ENCODE measurements at regions not wholly inside any gene's neighbourhood (a gene's known extent, or its start where the extent isn't known, plus 50 kb on each side); places are given as distances from the start of the nearest gene placed in this dataset.

DNA sequence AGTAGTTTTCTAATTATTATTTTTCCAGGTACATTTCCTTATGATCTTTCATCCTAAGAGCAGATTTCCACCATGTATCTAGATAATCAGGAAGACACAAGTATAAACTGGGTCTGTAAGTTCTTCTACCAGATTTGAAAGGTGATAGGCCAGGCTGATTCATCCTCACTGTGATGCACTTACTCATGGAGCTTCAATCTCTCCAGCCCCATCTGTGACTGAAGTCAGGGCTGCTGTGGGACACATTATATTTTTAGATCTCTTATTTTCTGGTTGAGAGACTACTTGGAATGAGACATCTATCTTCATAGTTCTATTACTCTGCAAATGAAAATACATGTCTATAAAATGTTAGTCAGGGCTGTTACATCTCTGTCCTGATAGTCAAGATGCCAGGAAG lies 85.5 kb upstream of the SLC25A13 start:
- no peak for DNase-seq

DNA sequence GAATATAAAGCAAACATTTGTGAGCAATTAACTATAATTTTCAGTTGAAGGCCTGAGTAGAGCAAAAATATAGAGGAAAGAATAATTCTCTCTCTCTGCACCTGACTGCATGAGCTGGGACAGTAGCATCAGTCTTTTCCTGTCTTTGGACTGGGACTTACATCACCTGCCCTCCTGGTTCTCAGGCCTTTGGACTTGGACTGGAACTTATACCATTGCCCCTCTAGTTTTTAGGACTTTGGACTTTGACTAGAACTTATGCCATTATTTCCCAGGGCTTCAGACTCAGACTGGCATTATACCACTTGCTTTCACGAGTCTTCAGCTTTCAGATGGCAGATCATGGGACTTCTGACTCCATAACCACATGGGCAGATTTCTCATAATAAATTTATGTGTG lies 81.0 kb upstream of the SLC25A13 start:
- DNase-seq = no peak

DNA sequence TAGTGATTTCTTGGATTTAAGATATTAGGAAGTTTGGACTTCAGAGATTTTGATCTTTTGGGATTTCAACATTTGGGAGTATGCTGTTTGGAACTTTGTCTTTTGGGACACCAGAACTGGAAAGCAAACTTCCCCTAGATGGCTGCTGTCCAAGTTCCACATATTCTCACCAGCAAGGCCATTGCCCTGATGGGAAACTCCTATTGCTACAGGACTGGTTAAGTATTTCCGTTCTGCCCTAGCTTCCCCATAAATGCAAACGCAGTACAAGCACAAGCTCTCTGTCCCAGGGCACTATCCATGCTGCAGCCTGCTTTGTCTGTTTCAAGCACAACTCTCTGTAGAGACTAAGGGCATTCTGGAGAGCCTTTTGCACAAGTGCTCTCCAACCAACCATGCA lies 79.3 kb upstream of the SLC25A13 start:
- DNase-seq = no peak

DNA sequence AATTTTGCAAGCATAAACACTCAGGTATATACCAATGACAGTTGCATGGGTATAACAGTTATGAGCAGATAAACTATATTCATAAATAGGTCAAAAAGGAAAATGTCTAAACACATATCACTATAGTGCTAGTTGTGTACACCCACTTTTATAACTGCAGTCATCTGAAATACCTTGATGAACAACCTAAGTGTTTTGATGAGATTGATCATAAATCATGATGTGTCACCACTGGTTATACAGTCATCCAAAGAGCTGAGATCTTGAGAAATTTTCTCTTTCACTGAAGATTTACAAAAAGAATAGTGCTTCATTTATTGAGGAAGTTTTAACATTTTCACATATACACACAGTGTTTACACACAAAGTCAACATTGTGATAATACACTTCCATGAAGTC lies 78.6 kb upstream of the SLC25A13 start:
- no peak for DNase-seq

DNA sequence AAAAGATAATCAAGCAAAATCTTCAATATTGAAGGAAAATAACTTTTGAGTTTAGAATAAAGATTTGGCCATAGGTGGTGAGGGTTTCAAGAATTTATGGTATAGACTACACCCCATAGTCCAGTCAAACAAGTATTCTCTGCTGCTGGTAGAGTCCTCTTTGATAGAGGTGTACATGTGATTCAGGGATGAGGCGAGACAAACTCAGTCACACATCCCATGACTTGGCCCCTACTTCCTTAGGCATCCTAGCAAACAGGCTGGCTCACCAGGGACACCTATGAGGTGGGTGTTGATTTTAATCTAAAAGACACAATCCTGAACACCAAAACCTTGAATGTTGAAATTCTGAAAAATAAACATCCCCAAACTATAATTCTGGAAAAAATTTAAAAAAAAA lies 78.1 kb upstream of the SLC25A13 start:
- DNase-seq = no peak

DNA sequence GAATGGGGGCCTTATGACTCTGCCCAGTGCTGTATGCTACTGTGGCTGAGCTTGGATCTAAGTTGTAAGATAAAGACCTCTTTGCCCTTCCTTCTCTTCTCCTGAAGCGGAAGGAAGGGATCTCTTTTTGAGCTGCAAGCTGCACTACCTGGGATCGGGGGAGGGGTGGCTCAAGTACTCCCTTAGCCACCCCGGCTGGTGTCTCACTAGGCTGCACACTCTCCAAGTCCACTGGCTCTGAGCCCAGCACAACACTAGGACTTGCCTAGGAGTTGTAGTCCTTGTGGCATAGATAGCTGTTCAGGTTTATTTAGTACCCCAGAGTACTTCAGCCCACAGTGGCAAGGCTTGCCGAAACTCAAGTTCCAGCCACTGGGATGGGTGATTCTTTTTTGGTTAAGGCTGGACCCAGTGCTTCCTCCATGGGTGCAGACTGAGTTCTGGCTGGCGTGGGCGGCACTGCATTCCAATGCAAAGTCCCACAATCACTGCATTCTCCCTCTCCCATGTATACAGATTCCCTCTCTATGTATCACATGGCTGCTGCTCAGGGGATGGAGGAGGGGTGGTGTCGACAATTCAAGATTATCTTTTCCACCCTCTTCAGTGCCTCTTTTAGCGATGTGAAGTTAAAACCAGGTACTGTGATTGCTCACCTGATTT lies 76.2 kb upstream of the SLC25A13 start:
- no peak for DNase-seq

DNA sequence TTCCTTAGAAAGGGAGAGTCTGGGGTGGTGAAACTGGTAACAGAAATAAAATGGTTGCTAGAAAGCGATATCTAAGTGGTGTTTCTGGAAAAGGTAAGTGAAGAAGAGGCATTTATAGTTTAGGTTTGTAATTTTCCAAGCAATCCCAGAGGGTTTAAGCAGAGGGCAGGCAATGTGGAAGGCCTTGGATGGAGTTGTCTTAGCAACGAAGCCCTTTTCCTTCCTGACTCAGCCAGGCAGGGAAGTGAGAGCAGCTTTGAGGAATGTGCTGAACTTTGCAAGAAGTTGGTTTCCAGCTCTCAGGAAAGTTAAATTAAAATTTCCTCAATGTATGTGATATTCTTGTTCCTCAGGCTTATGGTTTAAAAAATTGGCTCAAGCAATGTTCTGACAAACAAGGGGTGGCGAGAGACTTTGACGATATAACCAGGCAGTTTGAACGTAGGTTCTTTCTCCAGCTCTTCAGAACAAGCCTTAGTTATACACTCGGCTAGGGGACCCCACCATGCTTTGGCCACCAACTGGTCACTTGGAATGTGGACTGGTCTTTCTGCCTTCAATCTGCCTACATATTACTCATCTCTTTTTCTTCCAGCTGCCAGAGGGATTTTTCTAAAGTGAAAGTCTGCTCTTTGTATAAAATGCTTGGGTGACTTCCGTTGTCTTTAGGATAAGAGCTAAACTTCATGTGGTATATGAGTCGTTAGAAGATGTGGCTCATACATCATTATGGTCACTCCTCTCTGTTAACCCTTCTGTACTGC lies 66.9 kb upstream of the SLC25A13 start:
- no peak for DNase-seq

DNA sequence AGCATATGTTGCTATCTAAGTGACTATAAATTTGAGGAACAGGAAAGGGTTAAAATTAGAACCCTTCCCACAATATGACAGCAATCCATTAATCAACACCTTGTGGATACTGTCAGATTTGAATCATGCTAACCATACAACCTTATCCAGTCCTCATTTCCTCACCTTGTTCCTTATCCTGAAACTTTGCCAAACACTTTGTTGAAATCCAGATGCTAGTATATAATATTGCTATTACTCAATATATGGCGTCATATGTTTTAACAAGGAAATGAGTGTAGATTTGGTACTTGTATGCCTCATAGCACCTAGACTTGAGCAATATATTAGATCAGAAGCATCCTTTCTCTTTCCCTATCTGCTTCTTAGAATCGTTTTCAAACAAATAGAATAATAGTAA lies 66.3 kb upstream of the SLC25A13 start:
- no peak for DNase-seq

DNA sequence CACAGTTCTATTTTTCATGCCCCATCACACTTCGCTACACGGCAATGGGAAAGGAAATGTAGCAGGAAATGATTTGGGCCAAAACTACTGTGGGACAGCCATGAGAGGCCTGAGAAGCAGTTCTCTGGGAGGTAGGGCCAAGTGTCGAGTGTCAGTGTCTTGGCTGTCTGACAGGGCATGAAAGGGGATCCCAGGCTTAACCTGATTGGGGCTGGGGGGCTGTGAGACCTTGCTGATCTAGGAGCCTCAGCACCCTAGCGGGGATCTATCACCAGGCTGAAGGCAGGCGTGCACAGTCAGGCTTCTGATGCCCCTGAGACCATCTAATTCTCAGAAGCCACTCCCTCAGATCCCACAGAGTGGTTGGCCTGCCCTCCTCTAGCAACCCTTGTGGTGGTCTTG lies 58.2 kb upstream of the SLC25A13 start:
- no peak for DNase-seq

DNA sequence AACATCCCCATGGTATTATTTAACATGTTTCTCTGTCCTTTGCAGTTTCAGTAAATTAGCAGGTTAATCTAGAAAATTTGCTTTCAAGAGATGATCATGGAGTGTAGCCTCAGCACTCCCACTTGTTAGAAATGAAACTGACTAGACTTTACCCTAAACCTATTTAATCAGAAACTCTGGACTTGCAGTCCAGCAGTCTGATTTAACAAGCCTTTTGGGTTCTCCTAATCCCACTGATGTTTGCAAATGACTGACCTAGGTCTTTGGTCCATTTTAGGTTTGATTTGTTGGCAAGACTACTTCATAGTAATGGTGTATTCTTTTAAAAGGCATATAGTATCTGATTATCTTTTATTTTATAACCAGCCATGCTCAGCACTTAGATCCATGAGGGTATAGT lies 55.5 kb upstream of the SLC25A13 start:
- DNase-seq = no peak

Data from CD4-positive, alpha-beta T cell treated with Interleukin-17A for 4 hours (primary cell).